Renal cortex interstitium (tissue), 11 donors: ENCODE measurements at regions not wholly inside any gene's neighbourhood (a gene's known extent, or its start where the extent isn't known, plus 50 kb on each side); places are given as distances from the start of the nearest gene placed in this dataset.
A peak's percentile ranks its signal among the peaks of the same experiment; 100 is the strongest.
"Not testable (repeated sequence)": the region's sequence is repeated elsewhere in the genome, so short reads cannot be mapped to it uniquely, and the experiment has no call there.

Experiments
- DNase-seq, 11 donors: peaks; one replicate each; pipeline ENCODE4 v3.0.0-alpha.2; 2013; ENCODE audit warnings: low read depth in 9 of 11, low spot score in 4 of 11; ENCODE audit errors: extremely low read depth in 1 of 11

- no peak for DNase-seq
These were observed 173.6 kb downstream of the ISL1 start for GRCh38 chr5:51556833-51557232.

GRCh38 chr5:51558682-51559081 is 175.4 kb downstream of the ISL1 start:
- no peak for DNase-seq

GRCh38 chr5:51559339-51559738 is 176.1 kb downstream of the ISL1 start:
- DNase-seq: no peak

GRCh38 chr5:51559921-51560658 is 176.8 kb downstream of the ISL1 start:
- DNase-seq: no peak

- no peak for DNase-seq
These were observed 183.7 kb downstream of the ISL1 start for GRCh38 chr5:51566953-51567352.

GRCh38 chr5:51567636-51568035 is 184.4 kb downstream of the ISL1 start:
- no peak for DNase-seq

- DNase-seq: no peak
These were observed 190.6 kb downstream of the ISL1 start for GRCh38 chr5:51573835-51574234.

GRCh38 chr5:51582871-51583394 is 199.7 kb downstream of the ISL1 start:
- no peak for DNase-seq

GRCh38 chr5:51598026-51598425 is 214.8 kb downstream of the ISL1 start:
- DNase-seq: no peak

GRCh38 chr5:51599587-51599986 is 216.3 kb downstream of the ISL1 start:
- no peak for DNase-seq

GRCh38 chr5:51604324-51604723 is 221.1 kb downstream of the ISL1 start:
- no peak for DNase-seq

GRCh38 chr5:51606921-51607320 is 223.7 kb downstream of the ISL1 start:
- no peak for DNase-seq

- DNase-seq: no peak
These were observed 235.0 kb downstream of the ISL1 start for GRCh38 chr5:51618234-51618633.

- DNase-seq: no peak
These were observed 237.9 kb downstream of the ISL1 start for GRCh38 chr5:51621156-51621555.

GRCh38 chr5:51622161-51622790 is 239.0 kb downstream of the ISL1 start:
- DNase-seq: peak in 1 of 11 donors; percentile 11

GRCh38 chr5:51625224-51625968 is 242.1 kb downstream of the ISL1 start:
- DNase-seq: no peak

GRCh38 chr5:51632027-51632426 is 248.8 kb downstream of the ISL1 start:
- no peak for DNase-seq

- DNase-seq: no peak
These were observed 249.5 kb downstream of the ISL1 start for GRCh38 chr5:51632793-51633192.

GRCh38 chr5:51636973-51637372 is 253.7 kb downstream of the ISL1 start:
- DNase-seq: not testable (repeated sequence)

- no peak for DNase-seq
These were observed 261.7 kb downstream of the ISL1 start for GRCh38 chr5:51644976-51645375.
